ENCODE measurements at regions not wholly inside any gene's neighbourhood (a gene's known extent, or its start where the extent isn't known, plus 50 kb on each side); places are given as distances from the start of the nearest gene placed in this dataset.

DNA sequence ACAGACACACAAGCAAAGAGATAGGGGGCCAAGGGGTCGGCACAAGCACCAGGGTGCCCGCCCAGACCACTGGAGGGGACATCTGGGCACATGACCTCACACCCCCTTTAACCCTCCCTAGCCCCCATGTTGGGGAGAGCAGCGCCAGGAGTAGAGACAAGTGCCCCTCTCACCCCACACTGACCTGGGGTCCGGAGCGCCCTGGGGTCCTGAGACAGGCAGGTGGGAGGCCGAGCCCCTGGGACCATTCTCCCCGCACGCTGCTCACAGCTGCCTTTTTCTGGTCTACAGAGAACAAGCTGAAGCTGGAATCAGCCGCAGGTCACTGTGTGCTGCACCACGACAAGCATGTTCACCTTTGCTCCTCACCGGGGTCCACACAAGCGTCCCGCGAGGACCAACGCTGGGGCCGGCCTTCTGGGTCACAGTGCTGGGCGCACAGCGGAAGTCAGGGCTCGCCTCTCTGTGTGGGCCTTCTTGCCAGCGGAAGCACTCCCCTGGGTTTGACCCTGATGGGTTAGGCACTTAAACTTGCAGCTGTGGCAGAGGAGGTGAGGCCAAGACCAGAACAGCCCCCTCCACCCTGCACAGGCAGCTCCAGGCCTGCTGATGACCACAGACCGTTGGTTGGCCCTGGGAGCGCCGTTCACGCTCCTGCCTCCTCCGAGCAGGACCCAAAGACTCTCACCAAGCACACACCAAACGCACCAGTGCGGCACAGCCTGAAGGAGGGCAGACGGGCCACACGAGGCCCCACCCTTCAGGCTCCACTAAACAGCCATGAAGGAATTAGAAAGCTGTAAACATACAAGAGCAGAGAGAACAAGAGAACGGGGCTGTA is 275.3 kb downstream of the EIPR1 start:
- Mint-ChIP-seq H3K27me3 (ENCODE audit: low read depth) (no peaks in the 10 kb centered on the region), H3K27ac (ENCODE audit: unreplicated experiment) (no peak overlapping the region), H3K9me3 (no peaks in the 10 kb centered on the region), H3K4me3 (no peak overlapping the region), H3K4me1 (peaks cover 8% of the 10 kb centered on the region), H3K36me3 (ENCODE audit: low read depth) (no peaks in the 10 kb centered on the region)
- TF ChIP-seq CTCF (conservative IDR thresholded peaks at IDR 0.05) = no peak
- no peak for DNase-seq (ENCODE audit: low read depth, low spot score)

- no peaks in the 10 kb centered on the region for H3K27me3 Mint-ChIP-seq (ENCODE audit: low read depth)
- no peaks in the 10 kb centered on the region for H3K36me3 Mint-ChIP-seq (ENCODE audit: low read depth)
- H3K4me1 Mint-ChIP-seq = peaks cover 8% of the 10 kb centered on the region
- no peak for TF ChIP-seq CTCF (conservative IDR thresholded peaks at IDR 0.05)
- H3K4me3 Mint-ChIP-seq = no peak overlapping the region
- no peaks in the 10 kb centered on the region for H3K9me3 Mint-ChIP-seq
- no peak for DNase-seq (ENCODE audit: low read depth, low spot score)
- no peak overlapping the region for H3K27ac Mint-ChIP-seq (ENCODE audit: unreplicated experiment)
Measured at GRCh38 chr2:3101016-3101942, 276.3 kb downstream of the EIPR1 start.

GRCh38 chr2:3100386-3100785 is 277.2 kb downstream of the EIPR1 start:
- Mint-ChIP-seq H3K9me3 (no peaks in the 10 kb centered on the region), H3K27me3 (ENCODE audit: low read depth) (no peaks in the 10 kb centered on the region), H3K4me3 (no peak overlapping the region), H3K4me1 (peaks cover 4% of the 10 kb centered on the region), H3K36me3 (ENCODE audit: low read depth) (no peaks in the 10 kb centered on the region), H3K27ac (ENCODE audit: unreplicated experiment) (no peak overlapping the region)
- no peak for DNase-seq (ENCODE audit: low read depth, low spot score)
- TF ChIP-seq CTCF (conservative IDR thresholded peaks at IDR 0.05) = no peak

- no peak for TF ChIP-seq CTCF (conservative IDR thresholded peaks at IDR 0.05)
- Mint-ChIP-seq H3K27ac (ENCODE audit: unreplicated experiment) (no peak overlapping the region), H3K4me1 (peaks cover 4% of the 10 kb centered on the region), H3K27me3 (ENCODE audit: low read depth) (no peaks in the 10 kb centered on the region), H3K4me3 (no peak overlapping the region), H3K9me3 (no peaks in the 10 kb centered on the region), H3K36me3 (ENCODE audit: low read depth) (no peaks in the 10 kb centered on the region)
- DNase-seq (ENCODE audit: low read depth, low spot score) = no peak
Measured at GRCh38 chr2:3099860-3100234, 277.8 kb downstream of the EIPR1 start.

DNA sequence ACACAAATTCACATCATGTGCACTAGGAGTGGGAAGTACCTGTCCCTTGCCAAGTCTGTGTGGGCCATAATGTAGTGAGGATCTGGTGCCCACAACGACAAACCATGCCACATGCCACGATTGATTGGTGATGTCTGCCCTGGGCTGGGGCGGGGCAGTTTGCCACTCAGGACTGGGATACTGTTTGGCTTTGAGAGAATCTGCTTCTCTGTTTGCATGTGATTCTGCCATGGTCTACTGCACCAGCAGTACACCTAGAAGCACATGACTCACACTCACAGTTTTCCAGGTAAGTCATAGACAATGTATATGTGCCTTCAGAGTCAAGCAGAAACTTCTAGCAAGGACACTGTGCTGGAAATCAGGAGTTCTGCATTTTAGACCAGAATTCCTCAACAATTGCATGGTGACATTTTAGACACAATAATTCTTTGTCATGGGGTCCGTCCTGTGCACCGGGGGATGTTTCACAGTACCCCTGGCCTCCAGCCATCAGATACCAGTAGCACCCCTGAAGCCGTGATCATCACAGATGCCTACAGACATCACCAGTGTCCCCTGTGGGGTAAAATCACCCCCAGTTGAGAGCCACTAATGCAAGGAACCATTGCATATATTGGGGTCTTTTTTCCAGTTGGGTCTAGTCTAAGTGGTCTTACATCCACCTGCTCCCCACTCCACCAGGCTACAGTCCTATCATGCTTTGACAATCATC is 278.3 kb downstream of the EIPR1 start:
- Mint-ChIP-seq H3K36me3 (ENCODE audit: low read depth) (no peaks in the 10 kb centered on the region), H3K4me3 (no peak overlapping the region), H3K4me1 (no peaks in the 10 kb centered on the region), H3K27ac (ENCODE audit: unreplicated experiment) (no peak overlapping the region), H3K9me3 (no peaks in the 10 kb centered on the region), H3K27me3 (ENCODE audit: low read depth) (no peaks in the 10 kb centered on the region)
- no peak for DNase-seq (ENCODE audit: low read depth, low spot score)
- no peak for TF ChIP-seq CTCF (conservative IDR thresholded peaks at IDR 0.05)
